ENCODE measurements at regions not wholly inside any gene's neighbourhood (a gene's known extent, or its start where the extent isn't known, plus 50 kb on each side); places are given as distances from the start of the nearest gene placed in this dataset.

DNA sequence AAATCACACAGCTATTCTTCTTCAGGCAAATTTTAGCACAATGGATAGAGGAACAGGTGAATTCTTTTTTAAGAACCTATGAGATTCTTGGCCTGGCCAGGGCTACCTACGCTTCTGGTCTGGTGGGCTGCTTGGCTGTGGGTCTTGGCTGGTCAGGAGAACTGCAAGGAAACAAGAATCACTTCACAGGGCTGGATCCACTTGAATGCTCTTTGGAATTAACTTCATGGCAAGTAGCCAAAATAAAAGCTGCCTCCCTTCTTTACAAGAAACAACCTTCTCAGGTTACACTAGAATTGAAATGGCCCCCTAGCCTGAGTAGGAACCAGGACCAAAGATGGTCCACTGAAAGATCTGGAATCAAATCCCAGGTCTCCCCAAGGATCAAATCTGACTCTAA is 519.1 kb downstream of the IQCM start:
- peak in 1 of 2 donors; percentile 25 for DNase-seq (ENCODE audit: low read depth in 2 of 2)
- Histone ChIP-seq H4K20me1 (ENCODE audit: control insufficient read depth, extremely low read depth, insufficient read depth, low read length) (no peaks in the 10 kb centered on the region), H3K36me3 (ENCODE audit: control insufficient read depth, insufficient read depth, low read length) (no peaks in the 10 kb centered on the region), H3K4me3 (replicated peaks in 1 of 4; ENCODE audit: control extremely low read depth in 1 of 4, insufficient read depth in 1 of 4, low read depth in 3 of 4, low read length in 4 of 4) (no peak overlapping the region), H3K9me3 (ENCODE audit: control insufficient read depth, insufficient read depth, low read depth, low read length) (no peaks in the 10 kb centered on the region), H3K27me3 (ENCODE audit: control insufficient read depth, insufficient read depth, low read length) (no peaks in the 10 kb centered on the region), H3K9ac (ENCODE audit: insufficient read depth, low read length) (no peak overlapping the region), H3K27ac (ENCODE audit: insufficient read depth, low read length) (no peak overlapping the region), H3K4me2 (ENCODE audit: extremely low read depth, insufficient read depth, low read length) (no peak overlapping the region), H2AFZ (ENCODE audit: low read length) (no peak overlapping the region), H3K4me1 (ENCODE audit: control insufficient read depth, extremely low read depth, insufficient read depth, low read length) (no peaks in the 10 kb centered on the region), H3K79me2 (ENCODE audit: control insufficient read depth, insufficient read depth, low read length) (no peaks in the 10 kb centered on the region)
- no peak for TF ChIP-seq EZH2 (IDR thresholded peaks at IDR 0.05; ENCODE audit: low read length, missing control alignments)
- TF ChIP-seq, protein P1, sequence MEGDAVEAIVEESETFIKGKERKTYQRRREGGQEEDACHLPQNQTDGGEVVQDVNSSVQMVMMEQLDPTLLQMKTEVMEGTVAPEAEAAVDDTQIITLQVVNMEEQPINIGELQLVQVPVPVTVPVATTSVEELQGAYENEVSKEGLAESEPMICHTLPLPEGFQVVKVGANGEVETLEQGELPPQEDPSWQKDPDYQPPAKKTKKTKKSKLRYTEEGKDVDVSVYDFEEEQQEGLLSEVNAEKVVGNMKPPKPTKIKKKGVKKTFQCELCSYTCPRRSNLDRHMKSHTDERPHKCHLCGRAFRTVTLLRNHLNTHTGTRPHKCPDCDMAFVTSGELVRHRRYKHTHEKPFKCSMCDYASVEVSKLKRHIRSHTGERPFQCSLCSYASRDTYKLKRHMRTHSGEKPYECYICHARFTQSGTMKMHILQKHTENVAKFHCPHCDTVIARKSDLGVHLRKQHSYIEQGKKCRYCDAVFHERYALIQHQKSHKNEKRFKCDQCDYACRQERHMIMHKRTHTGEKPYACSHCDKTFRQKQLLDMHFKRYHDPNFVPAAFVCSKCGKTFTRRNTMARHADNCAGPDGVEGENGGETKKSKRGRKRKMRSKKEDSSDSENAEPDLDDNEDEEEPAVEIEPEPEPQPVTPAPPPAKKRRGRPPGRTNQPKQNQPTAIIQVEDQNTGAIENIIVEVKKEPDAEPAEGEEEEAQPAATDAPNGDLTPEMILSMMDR (conservative IDR thresholded peaks at IDR 0.05 in 1 of 2, IDR thresholded peaks at IDR 0.05 in 1 of 2; ENCODE audit: low read depth in 1 of 2, low read length in 2 of 2): no peak

DNA sequence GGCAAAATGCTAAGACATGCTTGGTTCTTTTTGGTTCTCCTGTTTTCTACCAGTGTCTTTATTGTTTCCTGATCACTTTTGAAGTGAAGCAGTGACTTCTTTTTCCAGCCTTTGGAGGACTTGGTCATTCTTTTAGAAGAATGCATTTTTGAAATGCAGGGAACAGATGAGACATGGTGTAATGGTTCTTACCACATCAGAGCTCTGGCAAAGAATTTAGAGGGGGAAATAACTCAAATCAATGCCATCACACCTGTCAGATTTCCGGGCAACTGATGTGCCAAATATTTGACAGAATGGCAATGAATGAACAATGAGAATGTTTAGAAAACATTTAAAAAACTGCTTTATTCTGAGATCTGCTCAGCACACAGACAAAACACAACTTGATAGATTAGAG is 519.6 kb downstream of the IQCM start:
- no peak for TF ChIP-seq EZH2 (IDR thresholded peaks at IDR 0.05; ENCODE audit: low read length, missing control alignments)
- TF ChIP-seq, protein P1 (conservative IDR thresholded peaks at IDR 0.05 in 1 of 2, IDR thresholded peaks at IDR 0.05 in 1 of 2; ENCODE audit: low read depth in 1 of 2, low read length in 2 of 2): no peak
- H3K9ac ChIP-seq (ENCODE audit: insufficient read depth, low read length): no peak overlapping the region
- H3K4me2 ChIP-seq (ENCODE audit: extremely low read depth, insufficient read depth, low read length): no peak overlapping the region
- H3K9me3 ChIP-seq (ENCODE audit: control insufficient read depth, insufficient read depth, low read depth, low read length): no peaks in the 10 kb centered on the region
- no peaks in the 10 kb centered on the region for H3K4me1 ChIP-seq (ENCODE audit: control insufficient read depth, extremely low read depth, insufficient read depth, low read length)
- no peaks in the 10 kb centered on the region for H3K79me2 ChIP-seq (ENCODE audit: control insufficient read depth, insufficient read depth, low read length)
- no peak overlapping the region for H3K27ac ChIP-seq (ENCODE audit: insufficient read depth, low read length)
- no peaks in the 10 kb centered on the region for H4K20me1 ChIP-seq (ENCODE audit: control insufficient read depth, extremely low read depth, insufficient read depth, low read length)
- no peaks in the 10 kb centered on the region for H3K27me3 ChIP-seq (ENCODE audit: control insufficient read depth, insufficient read depth, low read length)
- peak in 1 of 2 donors; percentile 6 for DNase-seq (ENCODE audit: low read depth in 2 of 2)
- no peak overlapping the region for H3K4me3 ChIP-seq (replicated peaks in 1 of 4; ENCODE audit: control extremely low read depth in 1 of 4, insufficient read depth in 1 of 4, low read depth in 3 of 4, low read length in 4 of 4)
- H3K36me3 ChIP-seq (ENCODE audit: control insufficient read depth, insufficient read depth, low read length): no peaks in the 10 kb centered on the region
- H2AFZ ChIP-seq (ENCODE audit: low read length): no peak overlapping the region

DNA sequence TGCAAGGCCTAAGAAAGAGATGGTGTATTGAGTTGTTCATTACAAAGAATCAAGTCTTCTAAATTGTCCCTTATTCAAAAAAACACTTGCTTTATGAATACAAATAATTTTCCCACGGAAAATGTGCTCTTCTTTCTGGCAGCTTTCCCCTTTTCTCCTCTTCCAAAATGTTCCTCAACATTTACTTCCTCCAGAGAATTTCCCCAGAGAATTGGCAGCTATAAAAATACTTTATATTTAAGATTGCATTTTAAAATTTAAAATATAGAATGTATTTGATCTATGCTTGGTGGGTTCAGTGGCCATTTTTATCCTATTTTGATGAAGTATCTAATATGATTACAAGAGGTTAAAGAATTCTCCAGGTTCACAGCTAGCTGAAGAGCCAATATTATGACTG is 521.0 kb downstream of the IQCM start:
- Histone ChIP-seq H3K27me3 (ENCODE audit: control insufficient read depth, insufficient read depth, low read length) (no peaks in the 10 kb centered on the region), H3K9me3 (ENCODE audit: control insufficient read depth, insufficient read depth, low read depth, low read length) (no peaks in the 10 kb centered on the region), H3K4me2 (ENCODE audit: extremely low read depth, insufficient read depth, low read length) (no peak overlapping the region), H3K4me1 (ENCODE audit: control insufficient read depth, extremely low read depth, insufficient read depth, low read length) (no peaks in the 10 kb centered on the region), H2AFZ (ENCODE audit: low read length) (no peak overlapping the region), H3K27ac (ENCODE audit: insufficient read depth, low read length) (no peak overlapping the region), H3K79me2 (ENCODE audit: control insufficient read depth, insufficient read depth, low read length) (no peaks in the 10 kb centered on the region), H3K36me3 (ENCODE audit: control insufficient read depth, insufficient read depth, low read length) (no peaks in the 10 kb centered on the region), H3K4me3 (replicated peaks in 1 of 4; ENCODE audit: control extremely low read depth in 1 of 4, insufficient read depth in 1 of 4, low read depth in 3 of 4, low read length in 4 of 4) (no peak overlapping the region), H3K9ac (ENCODE audit: insufficient read depth, low read length) (no peak overlapping the region), H4K20me1 (ENCODE audit: control insufficient read depth, extremely low read depth, insufficient read depth, low read length) (no peaks in the 10 kb centered on the region)
- TF ChIP-seq, protein P1 (conservative IDR thresholded peaks at IDR 0.05 in 1 of 2, IDR thresholded peaks at IDR 0.05 in 1 of 2; ENCODE audit: low read depth in 1 of 2, low read length in 2 of 2): no peak
- no peak for TF ChIP-seq EZH2 (IDR thresholded peaks at IDR 0.05; ENCODE audit: low read length, missing control alignments)
- DNase-seq (ENCODE audit: low read depth in 2 of 2): no peak
